HG02798 (cell line): ENCODE measurements at regions not wholly inside any gene's neighbourhood (a gene's known extent, or its start where the extent isn't known, plus 50 kb on each side); places are given as distances from the start of the nearest gene placed in this dataset.

Source experiments
- ATAC-seq: cut with Tn5 transposase; IDR thresholded peaks from one replicate; pipeline ENCODE4 v1.9.1; 2021; ENCODE audit warnings: mild to moderate bottlenecking; ENCODE audit not compliant: unreplicated experiment, poor library complexity

DNA sequence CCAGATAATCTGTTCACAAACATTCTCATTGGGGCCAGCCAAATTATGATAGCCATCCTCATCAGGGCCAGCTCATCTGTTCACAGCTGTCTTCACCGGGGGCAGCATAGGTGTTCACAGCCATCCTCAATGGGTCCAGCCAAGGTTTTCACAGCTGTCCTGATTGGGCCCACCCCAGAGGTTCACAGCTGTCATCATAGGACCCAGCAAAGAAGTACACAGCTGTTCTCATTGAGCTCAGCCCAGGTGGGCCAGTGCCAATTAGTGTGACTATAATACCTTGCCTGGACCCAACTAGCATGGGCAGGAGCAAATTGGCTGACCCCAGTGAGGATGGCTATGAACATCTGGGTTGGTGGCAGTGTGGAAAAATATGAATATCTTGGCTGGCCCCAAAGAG lies 1166.0 kb downstream of the UQCRFS1 start:
- ATAC-seq: no peak

DNA sequence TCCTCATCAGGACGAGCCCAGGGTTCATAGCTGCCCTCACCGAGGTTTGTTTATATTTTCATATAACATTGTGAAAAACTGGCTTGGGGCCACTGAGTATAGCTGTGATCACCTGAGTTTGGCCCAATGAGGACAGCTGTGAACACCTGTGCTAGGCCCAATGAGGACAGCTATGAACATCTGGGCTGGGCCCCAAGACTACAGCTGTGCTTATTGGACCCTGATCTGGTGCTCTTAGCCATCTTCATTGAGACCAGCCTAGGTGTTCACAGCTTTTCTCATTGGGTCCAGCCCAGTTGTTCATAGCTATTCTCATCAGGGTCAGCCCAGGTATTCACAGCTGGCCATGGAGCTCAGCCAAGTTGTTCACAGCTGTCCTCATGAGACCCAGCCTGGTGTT lies 1167.3 kb downstream of the UQCRFS1 start:
- ATAC-seq: no peak

DNA sequence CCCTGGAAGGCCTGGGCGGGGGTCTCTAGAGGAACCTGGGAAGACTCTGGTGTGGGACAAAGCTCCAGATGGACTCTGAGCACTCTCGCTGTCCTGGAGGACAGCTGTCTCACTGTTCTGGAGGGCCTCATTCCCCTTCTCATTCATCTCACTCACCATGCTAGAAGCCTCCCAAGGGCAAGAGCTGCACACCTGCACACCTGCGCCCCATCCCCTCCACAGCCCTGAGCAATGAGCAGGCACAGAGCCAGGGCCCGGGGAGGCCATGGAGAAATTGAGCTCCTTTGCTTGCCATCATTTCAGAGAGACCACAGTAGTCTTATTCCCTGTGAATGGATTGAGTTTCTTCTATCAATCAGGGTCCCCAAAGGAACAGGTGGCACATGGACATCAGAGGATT lies 1168.5 kb downstream of the UQCRFS1 start:
- ATAC-seq: no peak

DNA sequence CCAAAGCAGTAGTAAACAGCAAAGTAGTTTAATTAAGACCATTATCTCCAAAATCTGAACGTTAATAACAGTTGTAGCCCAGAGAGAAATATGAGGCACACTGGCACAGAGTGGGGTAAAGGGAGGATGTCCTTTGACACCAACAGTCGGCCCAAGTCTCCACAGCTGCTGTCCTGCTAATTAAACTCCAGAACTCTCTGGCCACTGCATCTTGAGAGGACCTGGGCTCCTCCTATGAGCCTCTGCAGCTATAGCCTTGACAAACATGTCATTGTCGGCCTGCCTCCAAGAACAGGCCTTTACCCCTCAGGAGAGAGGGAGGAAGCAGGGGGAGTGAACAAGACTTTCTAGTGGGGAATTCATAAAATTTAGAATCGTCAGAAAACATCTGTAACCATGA lies 1170.4 kb downstream of the UQCRFS1 start:
- no peak for ATAC-seq

DNA sequence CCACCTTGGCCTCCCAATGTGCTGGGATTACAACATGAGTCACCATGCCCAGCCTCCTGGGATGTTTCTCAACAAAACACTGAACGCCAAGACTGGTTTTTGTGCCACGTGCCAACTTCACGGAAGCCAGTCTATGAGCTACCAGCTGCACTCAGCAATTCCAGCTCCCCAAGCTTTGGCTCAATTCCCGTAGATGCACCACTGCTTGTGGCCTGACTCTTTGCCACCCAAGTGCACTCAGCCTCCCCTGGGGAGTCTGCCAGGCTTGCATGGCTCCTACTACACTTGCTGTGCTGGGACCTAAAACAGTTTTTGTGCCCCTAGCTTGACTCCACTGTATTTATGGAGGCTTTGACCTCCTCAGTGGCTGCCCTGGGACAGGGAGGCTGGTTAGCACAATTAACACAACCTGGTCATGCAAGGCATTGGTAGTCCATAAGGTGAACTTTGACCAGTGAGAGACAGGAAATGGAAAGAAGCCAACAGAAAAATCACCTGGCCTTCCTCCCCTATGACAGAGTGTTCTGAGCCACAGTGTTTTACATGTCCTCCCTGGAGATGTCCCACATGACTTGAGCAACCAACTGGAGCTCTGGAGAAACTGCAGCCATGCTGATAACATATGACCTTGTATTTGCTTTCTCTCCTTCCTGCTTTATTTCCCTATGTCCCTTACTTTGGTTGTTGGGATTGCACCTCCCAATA lies 1173.1 kb downstream of the UQCRFS1 start:
- ATAC-seq: no peak

DNA sequence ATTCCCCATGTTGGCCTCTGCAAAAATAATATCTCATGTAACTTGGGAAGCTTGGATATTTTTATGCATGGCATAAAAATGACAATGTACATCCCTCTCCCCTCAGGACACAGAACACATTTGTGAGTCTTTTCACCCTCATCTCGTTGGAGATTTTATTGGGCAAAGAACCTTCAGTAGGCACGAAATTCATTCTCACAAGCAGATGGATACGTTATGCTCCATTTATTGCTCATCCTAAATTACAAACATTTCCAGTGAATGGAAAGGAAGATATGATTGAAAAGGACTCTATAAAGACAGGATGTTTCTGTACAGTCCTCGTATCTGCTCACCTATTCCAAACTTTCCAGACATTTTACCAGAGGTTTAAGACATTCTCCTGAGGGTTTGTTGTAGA lies 1175.8 kb downstream of the UQCRFS1 start:
- ATAC-seq: no peak

DNA sequence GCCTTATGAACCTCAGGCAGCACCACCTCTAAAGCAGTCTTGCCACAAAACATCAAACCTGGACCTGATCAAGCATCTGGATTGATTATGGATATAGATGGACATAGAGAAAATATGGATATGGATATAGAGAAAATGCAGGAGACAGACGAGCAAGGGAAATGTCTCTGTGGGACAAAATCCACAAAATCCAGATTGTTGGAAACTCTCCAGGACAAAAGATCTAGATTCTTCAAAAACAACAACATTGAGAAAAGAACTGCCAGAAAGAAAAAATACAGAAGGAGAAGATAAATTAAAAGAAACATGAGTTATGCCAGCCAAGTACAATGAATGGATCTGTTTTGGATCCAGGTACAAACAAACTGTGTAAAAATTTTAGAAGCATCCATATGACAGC lies 1176.5 kb downstream of the UQCRFS1 start:
- no peak for ATAC-seq

DNA sequence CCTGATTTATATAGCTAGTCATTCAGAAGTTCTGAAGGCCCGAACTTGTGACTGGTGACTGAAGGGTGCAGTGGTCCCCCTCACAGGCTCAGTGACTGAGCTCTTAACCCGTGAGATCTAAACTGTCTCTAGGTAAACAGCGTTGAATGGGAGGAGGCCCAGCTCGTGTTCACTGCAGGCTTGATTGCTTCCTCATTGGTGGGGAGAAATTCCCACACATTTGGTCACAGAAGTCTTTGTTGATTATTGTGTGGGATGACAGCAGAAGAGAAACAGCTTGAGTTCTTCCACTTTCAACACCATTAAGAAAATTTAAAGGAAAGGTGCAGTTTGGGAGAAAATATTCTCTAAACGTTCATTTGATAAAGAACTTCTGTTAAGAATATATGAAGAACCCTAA lies 1178.0 kb downstream of the UQCRFS1 start:
- ATAC-seq: no peak

DNA sequence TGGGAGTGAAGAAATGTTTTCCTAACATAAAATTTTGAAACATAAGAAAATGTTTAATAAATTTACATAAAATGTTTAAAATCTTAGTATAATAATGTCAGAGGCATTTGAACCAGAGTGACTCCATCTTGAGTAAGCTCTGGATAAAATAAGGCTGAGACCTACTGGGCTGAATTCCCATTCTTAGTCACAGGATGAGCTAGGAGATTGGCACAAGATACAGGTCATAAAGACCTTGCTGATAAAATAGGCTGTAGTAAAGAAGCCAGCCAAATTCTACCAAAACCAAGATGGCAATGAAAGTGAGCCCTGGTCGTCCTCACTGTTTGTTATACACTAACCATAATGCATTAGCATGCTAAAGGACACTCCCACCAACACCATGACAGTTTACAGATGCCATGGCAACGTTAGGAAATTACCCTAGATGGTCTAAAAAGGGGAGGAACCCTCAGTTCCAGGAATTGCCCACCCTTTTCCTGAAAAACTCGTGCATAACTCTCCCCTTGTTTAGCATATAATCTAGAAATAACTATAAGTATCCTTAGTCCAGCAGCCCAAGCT lies 1184.0 kb downstream of the UQCRFS1 start:
- ATAC-seq: no peak

DNA sequence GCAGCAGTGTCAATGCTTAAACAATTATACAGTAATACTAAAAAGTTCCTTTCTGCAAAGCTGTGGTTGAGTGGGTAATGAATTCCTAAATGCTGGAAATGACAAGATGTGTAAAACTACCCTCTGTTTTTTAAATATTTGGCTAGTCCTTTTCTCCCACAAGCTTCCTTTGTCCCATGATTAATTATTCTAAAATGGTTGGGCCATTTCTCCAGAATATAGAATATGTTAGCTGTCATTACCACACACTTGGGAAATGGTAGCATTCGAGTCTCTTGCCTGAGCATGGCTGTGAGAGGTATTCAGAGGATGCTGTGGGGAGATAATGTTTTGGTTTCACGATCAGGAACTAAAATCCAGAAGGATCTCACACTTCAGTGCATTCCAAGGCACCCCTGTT lies 1185.8 kb downstream of the UQCRFS1 start:
- no peak for ATAC-seq

DNA sequence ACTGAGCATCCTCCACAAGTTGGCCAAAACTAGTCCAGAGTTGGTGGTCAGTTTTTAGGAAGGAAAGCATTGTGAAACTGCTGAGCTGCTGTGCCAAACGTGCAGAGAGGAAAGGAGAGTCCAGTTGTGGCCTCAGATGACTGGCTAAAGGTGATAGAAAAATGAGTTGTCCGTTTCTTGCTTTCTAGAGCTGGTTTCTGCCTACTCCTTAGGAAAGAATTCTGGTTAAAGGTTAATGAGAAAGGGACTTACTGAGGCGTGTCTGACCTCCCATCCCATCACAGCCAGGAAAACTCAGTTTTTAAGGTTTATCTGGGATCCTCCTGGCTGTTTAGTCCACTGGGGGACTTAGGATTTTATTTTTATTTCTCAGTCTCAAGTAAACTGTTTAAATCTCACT lies 1186.3 kb downstream of the UQCRFS1 start:
- no peak for ATAC-seq

DNA sequence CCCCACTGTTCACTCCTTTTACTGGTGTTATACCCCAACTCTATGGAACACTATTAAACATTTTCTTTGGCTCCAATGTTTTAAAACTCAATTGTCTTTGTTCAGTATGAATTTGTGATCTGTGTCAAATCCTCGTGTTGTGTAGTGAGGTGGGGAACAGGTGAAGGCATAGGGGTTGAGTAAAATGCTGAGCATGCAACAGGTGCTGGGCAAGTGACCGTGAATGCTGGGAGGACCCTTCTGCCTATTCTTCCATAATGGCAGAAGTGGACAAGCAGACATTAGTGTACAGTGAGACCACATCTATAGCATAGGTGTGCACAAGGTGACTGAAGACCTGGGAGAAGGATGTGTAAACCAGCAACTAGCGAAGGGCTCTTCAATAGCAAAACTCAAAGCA lies 1188.0 kb downstream of the UQCRFS1 start:
- no peak for ATAC-seq

DNA sequence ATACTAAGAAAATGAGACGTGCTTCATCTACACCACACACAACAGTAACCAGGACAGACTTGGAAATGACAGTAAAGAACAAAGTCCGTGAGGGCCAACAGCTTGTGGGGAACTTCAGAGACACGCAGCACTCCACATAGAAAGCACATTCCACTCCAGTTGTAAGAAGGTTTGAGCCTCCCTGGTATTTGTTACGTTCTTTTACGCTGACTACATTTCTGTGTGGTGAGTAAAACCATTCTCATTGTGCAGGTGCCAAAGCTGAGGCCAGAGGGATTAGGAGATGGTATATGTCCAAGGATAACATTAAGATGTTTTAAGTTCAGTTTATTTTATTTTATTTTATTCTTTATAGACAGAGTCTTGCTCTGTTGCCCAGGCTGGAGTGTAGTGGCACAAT lies 1189.9 kb downstream of the UQCRFS1 start:
- no peak for ATAC-seq

DNA sequence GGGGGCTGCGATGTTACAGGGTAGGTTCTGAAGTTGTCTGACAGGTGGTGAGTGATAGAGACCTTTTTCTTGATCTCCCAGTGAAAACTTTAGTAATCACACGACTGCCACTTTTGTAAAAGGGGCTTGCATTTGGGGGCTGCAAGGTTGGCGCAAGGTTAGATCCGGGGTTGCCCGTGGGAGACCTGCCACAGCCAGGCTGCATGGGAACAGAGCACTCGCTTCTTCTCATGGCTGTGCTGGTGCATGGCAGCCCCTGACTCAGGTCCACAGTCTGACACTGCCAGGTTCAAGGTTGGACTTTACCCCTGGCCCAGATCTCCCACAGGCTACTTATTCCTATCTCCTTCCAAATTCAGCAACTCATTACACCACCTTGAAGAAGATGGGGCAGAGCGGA lies 1190.4 kb downstream of the UQCRFS1 start:
- ATAC-seq: no peak

DNA sequence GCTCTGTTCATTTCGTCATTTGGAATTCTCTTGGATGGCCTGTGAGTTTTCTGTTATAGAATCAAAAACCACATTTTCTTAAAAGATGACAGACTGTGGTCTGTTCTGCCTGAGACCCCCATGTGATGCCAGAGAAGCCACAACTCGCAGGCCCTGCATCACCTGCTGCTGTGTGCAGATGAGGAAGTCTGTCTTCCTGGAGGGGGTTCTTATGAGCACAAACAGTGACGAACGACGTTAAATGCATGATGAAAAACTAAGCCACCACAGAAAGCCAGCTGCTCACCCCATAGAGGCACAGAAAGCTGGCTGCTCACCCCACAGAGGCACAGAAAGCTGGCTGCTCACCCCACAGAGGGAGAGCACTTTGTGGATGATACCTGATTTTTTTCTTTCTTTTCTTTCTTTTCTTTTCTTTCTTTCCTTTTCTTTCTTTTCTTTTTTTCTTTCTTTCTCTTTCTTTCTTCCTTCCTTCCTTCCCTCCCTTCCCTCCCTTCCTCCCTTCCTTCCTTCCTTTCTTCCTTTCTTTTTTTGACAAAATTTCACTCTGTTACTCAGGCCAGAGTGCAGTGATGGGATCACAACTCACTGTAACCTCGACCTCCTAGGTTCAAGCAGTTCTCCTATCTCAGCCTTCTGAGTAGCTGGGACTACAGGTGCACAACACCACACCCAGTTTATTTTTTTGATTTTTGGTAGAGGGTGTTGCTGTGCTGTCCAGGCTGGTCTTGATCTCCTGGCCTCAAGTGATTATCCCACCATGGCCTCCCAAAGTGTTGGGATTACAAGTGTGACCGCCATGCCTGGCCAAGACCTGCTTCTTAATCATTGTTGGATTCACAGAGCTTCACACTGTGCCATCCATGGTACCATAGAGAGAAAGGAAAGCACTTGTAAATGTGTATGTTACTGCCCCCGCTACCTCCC lies 1191.4 kb downstream of the UQCRFS1 start:
- no peak for ATAC-seq

DNA sequence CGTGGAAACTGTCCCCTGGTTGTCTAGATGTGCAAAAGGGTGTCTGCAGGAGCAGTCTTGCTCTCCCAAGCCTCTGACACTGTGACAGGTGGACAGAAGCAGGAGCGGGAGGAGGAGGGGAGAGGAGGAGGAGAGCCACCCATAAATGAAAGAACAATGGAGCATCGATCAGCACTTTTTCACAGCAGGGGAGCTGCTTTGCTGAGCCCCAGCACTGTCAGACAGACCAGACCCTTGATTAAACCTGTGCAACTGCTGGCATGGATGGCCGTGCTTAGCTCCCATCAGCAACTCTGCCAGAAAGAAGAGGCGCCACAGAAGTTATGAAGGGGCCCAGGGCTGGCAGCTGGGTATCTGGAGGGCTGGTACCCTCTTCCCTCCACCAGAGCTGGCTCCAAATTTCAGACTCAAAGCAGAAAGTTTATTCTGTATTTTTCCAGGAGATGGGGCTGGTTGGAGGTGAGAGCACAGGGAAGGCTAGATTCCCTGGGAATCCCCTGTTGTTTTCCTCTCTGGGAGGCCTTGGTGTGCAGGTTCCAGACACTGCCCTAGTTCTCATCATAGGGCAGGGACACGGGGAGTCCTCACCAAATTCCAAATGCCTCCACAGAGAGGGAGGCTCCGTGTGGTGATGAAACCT lies 1192.2 kb downstream of the UQCRFS1 start:
- ATAC-seq: no peak

DNA sequence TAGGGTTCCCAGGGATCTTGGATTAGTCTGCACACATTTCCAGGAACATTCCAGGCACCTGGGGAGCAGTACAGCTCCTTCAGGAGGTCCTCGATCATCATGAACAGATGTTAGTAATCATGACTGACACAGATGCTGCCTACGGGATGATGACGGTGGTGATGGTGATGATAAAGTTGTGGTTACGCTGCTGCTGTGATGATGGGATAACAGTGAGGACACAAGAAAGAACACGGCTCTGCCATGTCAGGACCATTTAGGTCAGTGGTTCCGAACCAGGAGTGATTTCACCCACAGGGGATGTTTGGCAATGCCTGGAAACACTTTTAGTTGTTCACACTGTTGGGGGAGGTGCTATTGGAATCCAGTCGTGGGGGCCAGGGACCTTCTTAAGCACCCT lies 1193.0 kb downstream of the UQCRFS1 start:
- ATAC-seq: no peak

DNA sequence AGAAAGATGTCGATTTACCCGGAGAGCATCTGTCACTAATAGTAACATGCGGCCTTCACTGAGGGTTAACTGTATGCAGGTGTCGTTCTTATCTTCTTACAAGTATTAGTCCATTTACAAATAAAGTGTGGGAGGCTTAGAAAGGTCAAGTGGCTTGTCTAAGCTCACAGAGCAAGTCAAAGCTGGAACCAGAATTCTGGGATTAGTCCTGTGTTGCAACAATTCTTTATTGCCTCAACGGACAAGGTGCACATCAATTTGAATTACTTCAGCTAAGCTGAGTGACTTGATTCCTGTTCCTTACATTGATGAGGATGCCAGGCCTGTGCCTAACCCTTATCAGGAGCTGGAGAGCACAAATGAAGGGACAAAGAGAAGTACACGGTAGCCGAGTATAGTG lies 1193.6 kb downstream of the UQCRFS1 start:
- ATAC-seq: no peak

DNA sequence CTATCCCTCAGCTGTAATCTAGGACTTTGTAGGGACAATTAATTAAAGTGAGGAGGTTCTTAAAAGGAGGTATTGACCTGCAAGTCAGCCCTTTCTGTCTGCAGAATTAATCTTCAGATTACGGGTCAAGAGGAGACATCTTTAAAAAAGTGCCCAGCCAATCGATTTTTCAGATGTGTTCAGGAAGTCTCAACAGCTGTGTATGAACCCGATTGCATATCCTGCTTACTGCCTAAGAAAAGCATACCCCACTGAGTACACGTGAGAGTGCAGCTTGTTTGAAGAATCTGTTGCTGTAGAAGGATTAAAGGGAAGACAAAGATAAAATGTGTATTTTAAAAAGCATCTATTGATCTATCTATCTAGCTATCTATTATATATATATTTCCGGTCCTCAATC lies 1194.5 kb downstream of the UQCRFS1 start:
- ATAC-seq: no peak

DNA sequence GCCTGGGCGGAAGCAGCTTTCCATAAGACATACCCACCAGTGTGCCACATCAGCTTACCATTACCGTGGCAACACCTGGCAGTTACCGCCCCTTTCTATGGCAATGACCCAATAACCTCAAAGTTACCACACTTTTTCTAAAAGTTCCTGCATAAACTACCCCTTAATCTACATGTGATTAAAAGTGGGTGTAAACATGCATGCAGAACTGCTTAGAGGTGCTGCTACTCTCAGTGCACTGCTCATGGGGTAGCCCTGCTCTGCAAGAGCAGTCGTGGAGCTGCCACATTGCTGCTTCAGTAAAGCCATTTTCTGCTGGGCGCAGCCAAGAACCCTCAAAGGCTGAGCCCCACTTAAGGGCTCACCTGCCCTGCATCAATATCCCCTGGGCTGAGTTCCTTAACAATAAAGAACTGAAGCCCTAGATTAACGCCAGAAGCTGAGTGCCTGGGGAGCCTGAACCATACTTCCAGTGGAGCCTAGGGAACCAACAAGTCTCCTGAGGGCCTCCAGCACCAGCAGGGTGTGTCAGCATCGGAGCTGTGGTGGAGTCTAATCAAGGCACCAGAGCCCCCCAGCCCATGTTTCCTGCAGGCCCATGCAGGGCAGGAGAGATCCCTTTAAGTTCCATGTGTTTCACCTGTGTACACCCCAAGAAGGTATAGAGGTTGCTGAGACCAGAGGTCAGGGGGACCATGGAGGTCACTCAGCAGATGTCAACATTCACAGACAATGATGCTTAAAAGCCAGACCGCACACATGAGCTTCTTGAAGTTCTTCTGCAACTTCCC lies 1198.1 kb downstream of the UQCRFS1 start:
- ATAC-seq: no peak
